MM.1S (cell line): ENCODE measurements at regions not wholly inside any gene's neighbourhood (a gene's known extent, or its start where the extent isn't known, plus 50 kb on each side); places are given as distances from the start of the nearest gene placed in this dataset.
"Not testable (repeated sequence)": the region's sequence is repeated elsewhere in the genome, so short reads cannot be mapped to it uniquely, and the experiment has no call there.

Experiments
- CTCF ChIP-seq: fragments of 300-600 bp; sonication (generic); IDR thresholded peaks from 2 replicates; pipeline ENCODE4 v1.5.1; 2016; ENCODE audit warnings: antibody characterized with exemption, low read length, mixed read lengths
- EZH2 ChIP-seq: fragments of 300-600 bp; sonication (generic); optimal IDR thresholded peaks from 2 replicates; pipeline ENCODE3; 2017; ENCODE audit warnings: low read depth, mild to moderate bottlenecking, antibody characterized with exemption, low read length, mixed read lengths

GRCh38 chr10:78606766-78607165 is 462.0 kb upstream of the ZMIZ1 start:
- TF ChIP-seq EZH2, CTCF: not testable (repeated sequence)
